ENCODE measurements at regions not wholly inside any gene's neighbourhood (a gene's known extent, or its start where the extent isn't known, plus 50 kb on each side); places are given as distances from the start of the nearest gene placed in this dataset.

GRCh38 chr2:120625865-120626560 lies 109.7 kb upstream of the GLI2 start:
- no peaks in the 10 kb centered on the region for H3K36me3 ChIP-seq (replicated peaks)
- no peak overlapping the region for H3K4me3 ChIP-seq (ENCODE audit: low read depth, low read length)
- in situ Hi-C loops (cut with HindIII; ENCODE audit: low pct_ligation_motif_present, low sequenced_read_pairs), result no loop called here
- DNase-seq, result no peak
- no peak overlapping the region for H3K27ac ChIP-seq
- H3K27me3 ChIP-seq (replicated peaks), result no peaks in the 10 kb centered on the region
- TF ChIP-seq, protein P1, sequence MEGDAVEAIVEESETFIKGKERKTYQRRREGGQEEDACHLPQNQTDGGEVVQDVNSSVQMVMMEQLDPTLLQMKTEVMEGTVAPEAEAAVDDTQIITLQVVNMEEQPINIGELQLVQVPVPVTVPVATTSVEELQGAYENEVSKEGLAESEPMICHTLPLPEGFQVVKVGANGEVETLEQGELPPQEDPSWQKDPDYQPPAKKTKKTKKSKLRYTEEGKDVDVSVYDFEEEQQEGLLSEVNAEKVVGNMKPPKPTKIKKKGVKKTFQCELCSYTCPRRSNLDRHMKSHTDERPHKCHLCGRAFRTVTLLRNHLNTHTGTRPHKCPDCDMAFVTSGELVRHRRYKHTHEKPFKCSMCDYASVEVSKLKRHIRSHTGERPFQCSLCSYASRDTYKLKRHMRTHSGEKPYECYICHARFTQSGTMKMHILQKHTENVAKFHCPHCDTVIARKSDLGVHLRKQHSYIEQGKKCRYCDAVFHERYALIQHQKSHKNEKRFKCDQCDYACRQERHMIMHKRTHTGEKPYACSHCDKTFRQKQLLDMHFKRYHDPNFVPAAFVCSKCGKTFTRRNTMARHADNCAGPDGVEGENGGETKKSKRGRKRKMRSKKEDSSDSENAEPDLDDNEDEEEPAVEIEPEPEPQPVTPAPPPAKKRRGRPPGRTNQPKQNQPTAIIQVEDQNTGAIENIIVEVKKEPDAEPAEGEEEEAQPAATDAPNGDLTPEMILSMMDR (IDR thresholded peaks at IDR 0.05; ENCODE audit: low read depth, low read length, missing control alignments), result no peak

DNA sequence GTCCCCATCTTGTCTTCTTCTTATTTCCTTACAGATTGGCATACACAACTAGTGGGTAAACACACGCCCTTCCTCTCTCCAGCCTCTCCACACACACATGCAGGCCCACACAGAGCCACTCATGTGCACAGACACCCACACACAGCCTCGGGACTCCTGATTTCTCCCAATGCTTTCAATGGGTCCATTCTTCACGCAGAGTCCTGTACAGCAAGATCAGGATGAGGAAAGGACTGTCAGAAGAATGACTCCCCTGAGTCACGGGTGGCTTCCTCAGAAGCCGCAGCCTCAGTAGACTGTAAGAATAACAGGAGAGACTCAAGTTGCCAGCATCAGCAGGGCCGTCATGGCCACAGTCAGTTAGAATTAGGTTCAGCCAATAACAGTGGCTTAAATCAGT lies 109.1 kb upstream of the GLI2 start:
- Histone ChIP-seq H3K27me3 (replicated peaks) (no peaks in the 10 kb centered on the region), H3K27ac (no peak overlapping the region), H3K36me3 (replicated peaks) (no peaks in the 10 kb centered on the region), H3K4me3 (ENCODE audit: low read depth, low read length) (no peak overlapping the region)
- DNase-seq, result no peak
- TF ChIP-seq, protein P1 (IDR thresholded peaks at IDR 0.05; ENCODE audit: low read depth, low read length, missing control alignments), result no peak
- in situ Hi-C loops (cut with HindIII; ENCODE audit: low pct_ligation_motif_present, low sequenced_read_pairs), result no loop called here

- no peak for DNase-seq
- H3K36me3 ChIP-seq (replicated peaks), result no peaks in the 10 kb centered on the region
- no peak overlapping the region for H3K27ac ChIP-seq
- TF ChIP-seq, protein P1 (IDR thresholded peaks at IDR 0.05; ENCODE audit: low read depth, low read length, missing control alignments), result no peak
- H3K4me3 ChIP-seq (ENCODE audit: low read depth, low read length), result no peak overlapping the region
- in situ Hi-C loops (cut with HindIII; ENCODE audit: low pct_ligation_motif_present, low sequenced_read_pairs), result no loop called here
- no peaks in the 10 kb centered on the region for H3K27me3 ChIP-seq (replicated peaks)
Measured at GRCh38 chr2:120628248-120628647, 107.4 kb upstream of the GLI2 start.

GRCh38 chr2:120629241-120629895 lies 106.3 kb upstream of the GLI2 start:
- TF ChIP-seq, protein P1 (IDR thresholded peaks at IDR 0.05; ENCODE audit: low read depth, low read length, missing control alignments), result no peak
- Histone ChIP-seq H3K36me3 (replicated peaks) (no peaks in the 10 kb centered on the region), H3K27me3 (replicated peaks) (no peaks in the 10 kb centered on the region), H3K4me3 (ENCODE audit: low read depth, low read length) (no peak overlapping the region), H3K27ac (no peak overlapping the region)
- in situ Hi-C loops (cut with HindIII; ENCODE audit: low pct_ligation_motif_present, low sequenced_read_pairs), result no loop called here
- no peak for DNase-seq

- DNase-seq, result no peak
- H3K27me3 ChIP-seq (replicated peaks), result no peaks in the 10 kb centered on the region
- TF ChIP-seq, protein P1 (IDR thresholded peaks at IDR 0.05; ENCODE audit: low read depth, low read length, missing control alignments), result no peak
- in situ Hi-C loops (cut with HindIII; ENCODE audit: low pct_ligation_motif_present, low sequenced_read_pairs), result no loop called here
- H3K27ac ChIP-seq, result no peak overlapping the region
- no peak overlapping the region for H3K4me3 ChIP-seq (ENCODE audit: low read depth, low read length)
- H3K36me3 ChIP-seq (replicated peaks), result no peaks in the 10 kb centered on the region
Measured at GRCh38 chr2:120630031-120630701, 105.5 kb upstream of the GLI2 start.
